ENCODE measurements at regions not wholly inside any gene's neighbourhood (a gene's known extent, or its start where the extent isn't known, plus 50 kb on each side); places are given as distances from the start of the nearest gene placed in this dataset.

- TF ChIP-seq CTCF (IDR thresholded peaks at IDR 0.05) (no peak), POLR2AphosphoS5 (IDR thresholded peaks at IDR 0.05) (no peak), POLR2A (IDR thresholded peaks at IDR 0.05) (no peak)
These were observed 129.3 kb downstream of the LNPK start for GRCh38 chr2:175872721-175873120.

GRCh38 chr2:175872005-175872348 lies 130.1 kb downstream of the LNPK start:
- no peak for DNase-seq (ENCODE audit: low spot score in 2 of 2)
- Histone ChIP-seq H3K27me3 (no peaks in the 10 kb centered on the region), H3K36me3 (no peaks in the 10 kb centered on the region), H3K4me3 (no peak overlapping the region), H3K27ac (no peak overlapping the region), H3K4me1 (no peaks in the 10 kb centered on the region), H3K9me3 (no peaks in the 10 kb centered on the region)
- intact Hi-C loops (cut with DNase I; ENCODE audit: low total_unique reads) = no loop called here
- no peak for TF ChIP-seq CTCF (IDR thresholded peaks at IDR 0.05)
- TF ChIP-seq POLR2A (IDR thresholded peaks at IDR 0.05) = no peak
- no peak for TF ChIP-seq POLR2AphosphoS5 (IDR thresholded peaks at IDR 0.05)

More at GRCh38 chr2:175872721-175873120, 129.3 kb downstream of the LNPK start:
- Histone ChIP-seq H3K27me3 (no peaks in the 10 kb centered on the region), H3K27ac (no peak overlapping the region), H3K36me3 (no peaks in the 10 kb centered on the region), H3K9me3 (no peaks in the 10 kb centered on the region), H3K4me3 (no peak overlapping the region), H3K4me1 (no peaks in the 10 kb centered on the region)
- no peak for DNase-seq (ENCODE audit: low spot score in 2 of 2)
- intact Hi-C loops (cut with DNase I; ENCODE audit: low total_unique reads) = no loop called here

GRCh38 chr2:175871331-175872004 lies 130.6 kb downstream of the LNPK start:
- intact Hi-C loops (cut with DNase I; ENCODE audit: low total_unique reads) = no loop called here
- Histone ChIP-seq H3K4me3 (no peak overlapping the region), H3K27me3 (no peaks in the 10 kb centered on the region), H3K4me1 (no peaks in the 10 kb centered on the region), H3K27ac (no peak overlapping the region), H3K36me3 (no peaks in the 10 kb centered on the region), H3K9me3 (no peaks in the 10 kb centered on the region)
- TF ChIP-seq POLR2A (IDR thresholded peaks at IDR 0.05) (no peak), CTCF (IDR thresholded peaks at IDR 0.05) (no peak), POLR2AphosphoS5 (IDR thresholded peaks at IDR 0.05) (no peak)
- DNase-seq (ENCODE audit: low spot score in 2 of 2) = no peak

GRCh38 chr2:175865716-175866115 lies 136.4 kb downstream of the LNPK start:
- intact Hi-C loops (cut with DNase I; ENCODE audit: low total_unique reads) = no loop called here
- no peak for TF ChIP-seq POLR2AphosphoS5 (IDR thresholded peaks at IDR 0.05)
- no peak overlapping the region for H3K27ac ChIP-seq
- no peaks in the 10 kb centered on the region for H3K9me3 ChIP-seq
- no peaks in the 10 kb centered on the region for H3K4me1 ChIP-seq
- DNase-seq (ENCODE audit: low spot score in 2 of 2) = no peak
- no peak overlapping the region for H3K4me3 ChIP-seq
- no peaks in the 10 kb centered on the region for H3K27me3 ChIP-seq
- no peaks in the 10 kb centered on the region for H3K36me3 ChIP-seq

- DNase-seq (ENCODE audit: low spot score in 2 of 2) = no peak
- Histone ChIP-seq H3K4me3 (no peak overlapping the region), H3K36me3 (no peaks in the 10 kb centered on the region), H3K27me3 (no peaks in the 10 kb centered on the region), H3K27ac (no peak overlapping the region), H3K4me1 (no peaks in the 10 kb centered on the region), H3K9me3 (no peaks in the 10 kb centered on the region)
- intact Hi-C loops (cut with DNase I; ENCODE audit: low total_unique reads) = no loop called here
- TF ChIP-seq CTCF (IDR thresholded peaks at IDR 0.05) (no peak), POLR2AphosphoS5 (IDR thresholded peaks at IDR 0.05) (no peak), POLR2A (IDR thresholded peaks at IDR 0.05) (no peak)
These were observed 137.8 kb downstream of the LNPK start for GRCh38 chr2:175864137-175864850.
